Heart right ventricle (tissue), 16 donors: ENCODE measurements at regions not wholly inside any gene's neighbourhood (a gene's known extent, or its start where the extent isn't known, plus 50 kb on each side); places are given as distances from the start of the nearest gene placed in this dataset.

Source experiments
- ATAC-seq, 8 donors: fragments of 200-7000 bp; cut with Tn5 transposase; one replicate each; pipeline ENCODE4 v1.9.1; 2020; ENCODE audit warnings: mild to moderate bottlenecking in 8 of 8, moderate library complexity in 8 of 8, moderate number of reproducible peaks in 1 of 8
- DNase-seq, 2 donors: peaks; one replicate each; pipeline ENCODE4 v3.0.0-alpha.2; 2020
- H3K27ac ChIP-seq, 10 donors: fragments of 200-600 bp; sonication (generic) in 2 of 10; one replicate each; pipeline versions ENCODE4 v1.5.0 to v1.8.0; 2020 to 2022; ENCODE audit warnings: mild to moderate bottlenecking in 3 of 10
- H3K27me3 ChIP-seq, 7 donors: fragments of 200-600 bp; one replicate each; pipeline ENCODE4 v1.8.0; 2021 to 2022; ENCODE audit warnings: mild to moderate bottlenecking in 2 of 7
- H3K36me3 ChIP-seq, 9 donors: fragments of 200-600 bp; sonication (generic) in 1 of 9; one replicate each; pipeline versions ENCODE4 v1.5.0 to v1.8.0; 2020 to 2022; ENCODE audit warnings: mild to moderate bottlenecking in 2 of 9
- H3K4me1 ChIP-seq, 9 donors: fragments of 200-600 bp; sonication (generic) in 1 of 9; one replicate each; pipeline versions ENCODE4 v1.5.0 to v1.8.0; 2020 to 2022; ENCODE audit warnings: mild to moderate bottlenecking in 4 of 9
- H3K4me3 ChIP-seq, 10 donors: fragments of 200-600 bp; sonication (generic) in 2 of 10; one replicate each; pipeline versions ENCODE4 v1.5.0 to v1.8.0; 2020 to 2022; ENCODE audit warnings: mild to moderate bottlenecking in 7 of 10, moderate library complexity in 2 of 10
- H3K9me3 ChIP-seq, 11 donors: fragments of 200-600 bp in 10 of 11; sonication (generic) in 2 of 11; one replicate each; pipeline versions ENCODE4 v1.5.0 to v1.8.0; 2013 to 2022; ENCODE audit warnings: mild to moderate bottlenecking in 2 of 11, control low read depth in 1 of 11, moderate library complexity in 1 of 11
- CTCF ChIP-seq, 9 donors: fragments of 200-600 bp; sonication (generic) in 2 of 9; IDR thresholded peaks; one replicate each; pipeline versions ENCODE4 v1.5.0 to v1.8.0; 2021 to 2022; ENCODE audit warnings: antibody characterized with exemption in 9 of 9, mild to moderate bottlenecking in 5 of 9, moderate library complexity in 1 of 9
- WGBS, 2 donors: extraction: QIAGEN DNeasy Blood & Tissue Kit; methylation state at CpG; one replicate each; pipeline ENCODE4 v1.1.7; 2013; ENCODE audit warnings: inconsistent platforms in 1 of 2; 5-methylcytosine and 5-hydroxymethylcytosine counted together
- intact Hi-C, 10 donors: fragments of 100-400 bp; cut with DNase I; formaldehyde crosslinking; loops; one replicate each; pipeline versions ENCODE4 v1.11.1 to v1.14.2; 2022
- donor health status: Arrhythmogenic right ventricular cardiomyopathy.
- donor health status: ischemic (EF 13 %, LVEDD 7.1; RV severe dilation, severe dysfunction).
- donor health status: healthy with polysubstance abuse.
- donor health status: DM: no; HTN: yes; CAD: no.
- donor health status: DM: no; HTN: no; CAD: no.
- donor health status: ischemic (EF 25% LVEDD 6.9; RV normal size, moderate dysfunction).
- donor health status: ischemic (EF 25% LVEDD 5.7; RV mildly dilated, moderate dysfunction).
- donor health status: healthy.
- donor health status: DM: yes; HTN: yes; CAD: no.
- donor health status: Ischemic cardiomyopathy.
- donor health status: ischemic (EF 35%, LVEDD 5.7; RV mildly dilated, moderate dysfunction).
- donor health status: nonischemic (EF 11% LVEDD 7.7; RV severe dilation, severe dysfunction).
- donor health status: DM: yes; HTN: yes; CAD: no.
- donor health status: PGD.
- donor health status: ischemic (EF 29% LVEDD 5.4; RV normal size, mild dysfunction).
- donor health status: nonischemic (EF 23%, LVEDD 6.1; RV moderate dilation, normal function).

- no peak for TF ChIP-seq CTCF (IDR thresholded peaks at IDR 0.05)
- H3K9me3 ChIP-seq, result peaks cover 0 to 6% (median 0%) of the 10 kb centered on the region in 11 donors
- no peaks in the 10 kb centered on the region for H3K4me1 ChIP-seq
- no peaks in the 10 kb centered on the region for H3K36me3 ChIP-seq
- no peaks in the 10 kb centered on the region for H3K27me3 ChIP-seq
- no peak overlapping the region for H3K4me3 ChIP-seq
- intact Hi-C loops, result no loop called here
- ATAC-seq (no peak), DNase-seq (no peak)
- 72 to 75% methylated on average over 3 of the region's 3 CpGs for WGBS, 2 donors
- no peak overlapping the region for H3K27ac ChIP-seq
These were observed 93.8 kb downstream of the SCG2 start for GRCh38 chr2:223508372-223508771.

- WGBS, 2 donors, result 71 to 81% methylated on average over 4 of the region's 4 CpGs
- no peak for TF ChIP-seq CTCF (IDR thresholded peaks at IDR 0.05)
- Histone ChIP-seq H3K4me1 (no peaks in the 10 kb centered on the region), H3K36me3 (no peaks in the 10 kb centered on the region), H3K27me3 (no peaks in the 10 kb centered on the region), H3K9me3 (no peaks in the 10 kb centered on the region), H3K27ac (no peak overlapping the region), H3K4me3 (no peak overlapping the region)
- ATAC-seq (no peak), DNase-seq (no peak)
- intact Hi-C loops, result no loop called here
These were observed 91.4 kb downstream of the SCG2 start for GRCh38 chr2:223510713-223511112.

- Histone ChIP-seq H3K9me3 (no peaks in the 10 kb centered on the region), H3K4me1 (no peaks in the 10 kb centered on the region), H3K27me3 (no peaks in the 10 kb centered on the region), H3K27ac (no peak overlapping the region), H3K4me3 (no peak overlapping the region), H3K36me3 (no peaks in the 10 kb centered on the region)
- ATAC-seq, result no peak
- WGBS, 2 donors, result 66 to 67% methylated on average over 4 of the region's 4 CpGs
- no peak for TF ChIP-seq CTCF (IDR thresholded peaks at IDR 0.05)
- DNase-seq, result no peak
- intact Hi-C loops, result no loop called here
These were observed 91.0 kb downstream of the SCG2 start for GRCh38 chr2:223511168-223511567.

- Histone ChIP-seq H3K9me3 (no peaks in the 10 kb centered on the region), H3K27ac (no peak overlapping the region), H3K36me3 (no peaks in the 10 kb centered on the region), H3K27me3 (no peaks in the 10 kb centered on the region), H3K4me1 (no peaks in the 10 kb centered on the region), H3K4me3 (no peak overlapping the region)
- DNase-seq (no peak), ATAC-seq (no peak)
- no peak for TF ChIP-seq CTCF (IDR thresholded peaks at IDR 0.05)
- intact Hi-C loops, result no loop called here
- 88 to 91% methylated on average over 4 of the region's 4 CpGs for WGBS, 2 donors
These were observed 88.2 kb downstream of the SCG2 start for GRCh38 chr2:223513771-223514455.
